GM20431 (cell line): ENCODE measurements at regions not wholly inside any gene's neighbourhood (a gene's known extent, or its start where the extent isn't known, plus 50 kb on each side); places are given as distances from the start of the nearest gene placed in this dataset.

ENCODE experiments used
- in situ Hi-C: fragments of 300-500 bp; cut with MseI, MboI; formaldehyde crosslinking; loops from one replicate; pipeline ENCODE4 v1.15.0; 2020; ENCODE audit warnings: low sequenced_read_pairs; ENCODE audit not compliant: unreplicated experiment

DNA sequence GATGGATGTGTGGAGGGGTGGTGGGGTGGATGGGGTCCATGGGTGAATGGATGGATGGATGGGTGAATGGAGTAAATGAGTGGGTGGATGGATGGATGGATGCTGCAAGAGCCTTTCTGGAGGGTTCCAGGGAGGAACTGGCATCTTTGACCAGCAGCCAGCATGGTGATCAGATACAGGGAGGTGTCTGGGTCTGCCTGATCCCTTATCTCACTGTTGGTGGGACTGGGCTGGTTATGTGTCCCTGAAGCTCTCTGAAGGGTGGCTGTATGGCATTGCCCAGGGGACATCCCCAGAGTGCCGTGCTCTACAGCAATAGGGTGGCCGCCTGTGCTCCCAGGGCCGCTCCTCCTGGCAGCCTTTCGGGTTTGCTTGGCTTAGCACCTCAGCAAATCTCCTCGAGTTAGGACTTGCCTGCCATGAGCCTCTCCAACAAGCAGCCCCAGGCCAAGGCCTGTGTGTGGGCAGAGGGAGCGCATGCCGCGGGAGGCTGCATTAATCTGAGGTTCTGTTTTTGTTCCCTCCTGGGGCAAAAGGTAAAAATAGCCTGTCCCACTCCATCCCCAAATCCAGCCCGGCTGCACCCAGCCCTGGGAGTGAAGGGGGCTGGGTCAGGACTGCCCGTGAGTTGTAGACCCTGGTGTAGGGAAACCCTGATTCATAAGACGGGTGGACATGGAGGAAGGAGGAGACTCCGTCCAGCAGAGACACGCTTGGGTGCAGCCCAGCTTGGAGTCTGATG lies 165.4 kb downstream of the SEC14L1 start:
- in situ Hi-C loops, result no loop called here

DNA sequence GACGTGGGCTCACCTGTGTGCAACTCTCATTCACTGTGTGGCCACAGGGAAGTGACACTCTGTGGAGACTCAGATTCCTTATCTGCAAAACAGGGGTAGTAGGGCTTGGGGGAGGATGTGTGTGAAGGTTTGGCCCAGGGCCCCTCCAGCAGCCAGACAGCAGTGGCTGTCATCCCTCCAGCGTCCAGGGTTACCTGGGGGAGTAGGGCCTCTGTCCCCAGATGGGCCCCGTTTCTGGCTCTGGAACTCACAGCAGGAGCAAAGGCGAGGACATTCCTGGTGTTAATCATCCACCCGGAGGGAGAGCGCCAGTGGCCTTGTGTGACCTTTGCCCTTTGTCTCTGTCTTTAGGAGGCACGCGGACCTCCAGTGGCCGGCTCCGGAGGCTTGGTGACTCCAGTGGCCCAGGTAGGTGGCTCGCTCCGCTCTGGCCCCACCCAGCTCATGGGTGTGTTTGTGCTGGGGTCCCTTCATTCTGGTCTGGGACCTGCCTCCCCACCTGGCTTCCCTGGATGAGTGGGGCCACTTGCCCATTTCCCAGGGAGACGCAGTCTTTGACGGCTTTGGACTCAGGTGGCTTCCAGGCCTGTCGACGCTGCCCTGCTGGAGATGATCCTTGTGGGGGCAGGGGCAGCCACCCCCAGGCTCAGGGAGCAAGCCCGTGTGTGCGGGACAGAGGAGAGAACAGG lies 166.2 kb downstream of the SEC14L1 start:
- in situ Hi-C loops, result no loop called here

DNA sequence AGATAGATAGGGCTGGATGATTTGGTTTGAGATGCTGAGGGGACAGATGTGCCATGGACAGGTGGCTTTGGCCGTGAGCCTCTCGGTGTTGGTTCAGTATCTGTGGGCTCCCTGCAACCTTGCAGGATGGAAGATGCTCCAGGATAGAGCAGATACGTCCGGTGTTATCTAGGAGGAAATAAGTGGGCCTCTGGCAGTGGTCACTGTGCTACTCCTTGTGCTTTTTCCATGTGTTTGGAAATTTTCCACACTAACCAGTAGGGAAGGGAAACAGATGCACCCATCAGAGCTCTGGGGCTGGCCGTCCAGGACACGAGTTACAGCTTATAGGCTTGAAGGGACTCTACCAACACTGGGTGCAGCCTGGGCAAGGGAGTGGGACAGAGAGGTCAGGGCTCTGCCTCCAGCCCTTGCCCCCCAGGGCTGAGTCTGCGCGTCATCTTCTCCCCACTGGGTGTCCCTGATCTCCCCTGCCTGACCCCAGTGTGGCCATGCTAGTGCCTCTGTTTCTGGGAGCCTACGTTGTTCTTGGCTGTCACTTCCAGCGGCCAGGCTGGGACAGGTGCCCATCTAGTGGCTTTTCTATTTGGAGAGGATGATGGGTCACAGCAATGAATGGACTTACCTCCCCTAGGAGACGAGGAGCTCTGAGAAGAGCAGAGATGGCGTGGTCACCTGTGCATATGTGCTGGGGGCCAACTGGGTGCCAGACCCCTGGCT lies 166.9 kb downstream of the SEC14L1 start:
- in situ Hi-C loops, result no loop called here

DNA sequence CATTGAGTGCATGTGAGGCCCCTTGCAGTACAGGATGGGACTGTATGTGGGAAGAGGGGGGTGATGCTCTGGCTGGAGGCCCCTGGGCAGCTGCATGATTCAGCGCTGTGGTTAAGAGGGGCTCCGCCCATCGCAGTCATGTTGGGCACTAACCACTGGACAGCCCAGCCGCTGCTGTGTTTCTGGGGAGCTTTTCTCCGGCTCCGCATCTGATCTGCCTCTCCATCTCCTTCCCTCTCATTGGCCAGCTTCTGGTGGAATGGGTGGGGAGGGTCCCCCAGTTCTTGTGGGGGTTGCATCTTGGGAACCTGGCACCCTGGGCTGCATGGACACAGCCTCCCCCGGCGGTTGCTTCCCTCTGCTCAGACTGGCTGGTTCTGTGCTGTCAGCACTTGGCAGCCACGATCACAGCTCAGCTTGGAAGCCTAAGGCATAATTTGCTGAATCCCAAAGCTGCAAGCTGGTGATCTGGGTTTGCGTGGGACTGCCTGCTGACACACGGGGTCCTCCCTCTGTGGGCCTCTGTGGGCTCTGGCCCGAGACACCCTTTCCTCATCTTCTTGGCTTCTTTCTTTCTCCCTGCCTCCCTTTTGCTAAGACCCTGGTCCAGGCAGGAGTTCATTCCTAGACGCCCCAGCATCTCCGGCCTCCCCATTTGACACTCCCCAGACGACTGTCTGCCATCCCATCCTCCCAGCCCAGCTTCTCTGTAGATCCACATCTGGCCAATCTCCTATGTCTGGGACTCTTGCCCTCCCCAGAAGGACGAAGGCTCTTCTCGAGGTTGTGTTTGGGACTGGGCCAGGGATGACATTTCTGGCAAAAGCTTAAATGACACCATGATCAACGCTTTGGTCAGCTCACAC lies 168.3 kb downstream of the SEC14L1 start:
- in situ Hi-C loops, result no loop called here

GRCh38 chr17:77310336-77310735 lies 169.6 kb downstream of the SEC14L1 start:
- in situ Hi-C loops, result no loop called here

DNA sequence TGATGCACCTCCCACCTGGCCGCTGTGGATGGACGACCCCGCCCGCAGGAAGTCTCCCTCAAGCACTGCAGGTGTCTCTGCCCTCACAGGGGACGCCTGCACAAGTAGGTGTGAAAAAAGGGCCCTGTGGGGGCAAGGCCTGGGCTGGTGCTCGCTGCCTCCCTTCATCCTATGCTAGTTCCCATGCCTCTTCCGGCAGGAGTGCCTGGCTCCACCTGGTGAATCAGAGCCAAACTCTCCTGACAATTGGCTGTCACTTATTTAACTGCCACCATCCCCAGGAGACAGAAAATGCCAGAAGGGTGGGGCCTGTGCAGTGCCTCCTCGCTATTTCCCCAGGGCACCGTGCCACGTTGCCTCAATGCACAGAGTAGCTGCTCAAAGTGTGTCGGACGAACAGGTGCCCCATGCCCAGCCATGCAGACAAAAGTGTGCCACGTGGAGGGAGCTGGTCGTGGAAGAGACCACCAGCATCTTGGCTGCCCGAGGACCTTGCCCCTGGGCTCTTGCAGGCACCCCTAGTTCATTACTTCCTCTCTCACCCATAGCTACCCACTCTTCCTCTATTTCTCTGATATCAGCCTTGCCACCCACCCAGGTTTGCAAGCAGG lies 170.7 kb downstream of the SEC14L1 start:
- in situ Hi-C loops, result no loop called here

- in situ Hi-C loops, result no loop called here
Observed at GRCh38 chr17:77312061-77312701, 171.4 kb downstream of the SEC14L1 start.

DNA sequence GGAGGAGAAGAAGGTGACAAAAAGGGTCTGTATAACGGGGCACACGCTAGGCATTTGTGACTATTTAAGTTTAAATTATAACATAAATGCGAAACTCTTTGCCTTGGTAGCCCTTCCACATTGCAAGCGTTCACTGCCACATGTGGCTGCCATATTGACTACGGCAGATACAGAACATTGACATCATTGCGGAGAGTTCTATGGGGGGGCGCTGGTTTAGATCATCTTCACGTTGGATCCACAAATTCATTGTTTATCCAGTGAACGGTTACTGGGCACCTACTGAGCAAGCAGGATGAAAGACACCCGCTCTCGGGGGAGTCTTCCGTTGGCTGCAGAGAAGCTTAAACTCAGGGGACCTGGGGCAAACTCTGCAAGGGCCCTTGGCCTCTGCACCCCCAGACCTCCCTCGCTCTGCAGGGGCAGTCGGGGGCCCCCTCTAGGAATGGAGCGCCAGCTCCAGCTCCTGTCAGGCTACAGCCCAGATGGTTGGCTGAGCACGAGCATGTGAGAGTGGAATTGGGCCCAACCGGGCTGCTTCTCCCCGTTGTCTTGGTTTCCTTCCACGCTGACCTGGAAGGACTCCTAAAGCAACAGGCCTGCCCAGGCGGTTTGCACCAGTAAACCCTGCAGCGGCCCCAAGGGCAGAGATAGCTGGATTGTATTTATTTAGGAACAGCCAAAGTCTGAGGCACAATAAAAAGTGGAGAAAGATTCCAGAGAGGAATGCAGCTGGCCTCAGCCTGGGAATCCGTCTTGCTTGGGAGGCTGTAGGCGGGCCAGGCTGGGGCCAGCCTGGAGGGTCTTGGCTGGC lies 172.2 kb downstream of the SEC14L1 start:
- in situ Hi-C loops, result no loop called here

GRCh38 chr17:77313831-77314230 lies 173.1 kb downstream of the SEC14L1 start:
- in situ Hi-C loops, result no loop called here

GRCh38 chr17:77314601-77315000 lies 173.8 kb downstream of the SEC14L1 start:
- in situ Hi-C loops, result no loop called here

DNA sequence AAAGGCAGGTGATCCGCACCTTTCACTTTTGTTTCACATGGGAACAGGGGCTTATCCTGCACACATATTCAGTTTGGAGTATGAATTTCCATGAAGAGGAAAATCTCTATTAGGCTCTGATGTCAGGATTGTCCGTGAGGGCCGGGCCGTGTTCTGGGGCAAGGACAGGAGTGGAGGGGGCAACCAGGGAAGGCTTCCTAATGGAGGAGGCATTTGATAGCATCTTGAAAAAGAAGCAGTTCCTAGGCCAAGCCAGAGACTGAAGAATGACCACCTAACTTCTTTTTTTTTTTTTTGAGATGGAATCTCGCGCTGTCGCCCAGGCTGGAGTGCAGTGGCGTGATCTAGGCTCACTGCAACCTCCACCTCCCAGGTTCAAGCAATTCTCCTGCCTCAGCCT lies 174.2 kb downstream of the SEC14L1 start:
- in situ Hi-C loops, result no loop called here

- in situ Hi-C loops, result no loop called here
Observed at GRCh38 chr17:77315551-77316190, 174.9 kb downstream of the SEC14L1 start.

- in situ Hi-C loops, result no loop called here
Observed at GRCh38 chr17:77316191-77316641, 175.4 kb downstream of the SEC14L1 start.

DNA sequence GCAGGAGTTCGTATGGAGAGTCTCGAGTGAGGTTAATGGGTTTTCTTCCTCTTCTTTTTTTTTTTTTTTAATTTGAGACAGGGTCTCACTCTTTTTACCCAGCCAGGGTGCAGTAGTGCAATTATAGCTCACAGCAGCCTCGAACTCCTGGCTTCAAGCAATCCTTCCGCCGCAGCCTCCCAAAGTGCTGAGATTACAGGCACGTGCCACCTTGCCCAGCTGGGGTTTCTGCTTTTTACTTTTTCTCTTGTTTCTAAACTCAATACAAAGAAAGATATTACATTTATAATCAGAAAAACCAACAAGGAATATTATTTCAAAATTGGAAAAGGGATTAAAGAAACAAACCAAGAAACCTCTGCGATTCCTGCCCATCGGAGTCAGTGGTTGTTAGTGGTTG lies 175.9 kb downstream of the SEC14L1 start:
- in situ Hi-C loops, result no loop called here

DNA sequence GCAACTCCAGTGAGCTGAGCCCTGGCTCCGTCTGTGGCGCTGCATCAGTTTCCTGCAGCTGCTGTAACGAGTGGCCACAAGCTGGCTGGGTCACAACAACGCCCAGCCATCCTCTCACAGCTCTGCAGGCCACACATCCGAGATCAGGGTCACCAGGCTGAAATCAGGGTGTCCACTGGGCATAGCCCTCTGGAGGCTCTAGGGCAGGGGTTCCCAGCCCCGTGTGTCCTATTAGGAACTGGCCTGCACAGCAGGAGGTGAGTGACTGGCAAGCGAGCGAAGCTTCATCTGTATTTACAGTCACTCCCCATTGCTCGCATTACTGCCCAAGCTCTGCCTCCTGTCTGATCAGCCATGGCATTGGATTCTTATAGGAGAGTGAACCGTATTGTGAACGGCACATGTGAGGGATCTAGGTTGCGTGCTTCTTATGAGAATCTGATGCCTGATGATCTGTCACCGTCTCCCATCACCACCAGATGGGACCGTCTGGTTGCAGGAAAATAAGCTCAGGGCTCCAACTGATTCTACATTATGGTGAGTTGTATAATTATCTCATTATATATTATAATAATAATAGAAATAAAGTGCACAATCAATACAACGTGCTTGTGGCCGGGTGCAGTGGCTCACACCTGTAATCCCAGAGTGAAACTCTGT lies 176.5 kb downstream of the SEC14L1 start:
- in situ Hi-C loops, result no loop called here

- in situ Hi-C loops, result no loop called here
Observed at GRCh38 chr17:77318021-77318420, 177.3 kb downstream of the SEC14L1 start.

- in situ Hi-C loops, result no loop called here
Observed at GRCh38 chr17:77318491-77319210, 177.9 kb downstream of the SEC14L1 start.
